Osteoblast (primary cell): ENCODE measurements at regions not wholly inside any gene's neighbourhood (a gene's known extent, or its start where the extent isn't known, plus 50 kb on each side); places are given as distances from the start of the nearest gene placed in this dataset.

ENCODE experiments used
- DNase-seq: peaks from one replicate; pipeline ENCODE4 v3.0.0; 2011; ENCODE audit warnings: low spot score, mixed read lengths; ENCODE audit not compliant: insufficient read length; ENCODE audit errors: missing footprints
- H2AFZ ChIP-seq: 2 replicates; pipeline ENCODE4 v1.6.0; 2011; ENCODE audit warnings: mild to moderate bottlenecking, low read length
- H3K27ac ChIP-seq: 2 replicates; pipeline ENCODE4 v1.5.1; 2011; ENCODE audit warnings: mild to moderate bottlenecking, low read depth, low read length, moderate library complexity
- H3K27me3 ChIP-seq: 2 replicates; pipeline ENCODE4 v1.6.0; 2012; ENCODE audit warnings: mild to moderate bottlenecking, control low read depth, inconsistent platforms, low read length, moderate library complexity; ENCODE audit not compliant: insufficient read depth
- H3K36me3 ChIP-seq: 2 replicates; pipeline ENCODE4 v1.5.1; 2011; ENCODE audit warnings: mild to moderate bottlenecking, low read length, control low read depth, moderate library complexity; ENCODE audit not compliant: insufficient read depth
- H3K4me1 ChIP-seq: 2 replicates; pipeline ENCODE4 v1.5.1; 2011; ENCODE audit warnings: mild to moderate bottlenecking, low read length, control low read depth, moderate library complexity; ENCODE audit not compliant: insufficient read depth
- H3K4me2 ChIP-seq: 2 replicates; pipeline ENCODE4 v1.6.0; 2011; ENCODE audit warnings: mild to moderate bottlenecking, low read length; ENCODE audit not compliant: insufficient read depth
- H3K4me3 ChIP-seq: fragments of 200-600 bp; sonication (generic); 3 replicates; pipeline ENCODE4 v1.5.1; 2012; ENCODE audit warnings: mild to moderate bottlenecking, low read length, inconsistent platforms; ENCODE audit not compliant: insufficient read depth
- H3K79me2 ChIP-seq: 2 replicates; pipeline ENCODE4 v1.6.0; 2012; ENCODE audit warnings: mild to moderate bottlenecking, low read length, control low read depth, inconsistent platforms; ENCODE audit not compliant: insufficient read depth
- H3K9me3 ChIP-seq: 2 replicates; pipeline ENCODE4 v1.5.1; 2011; ENCODE audit warnings: low read depth, low read length, control low read depth
- H4K20me1 ChIP-seq: 2 replicates; pipeline ENCODE4 v1.6.0; 2012; ENCODE audit warnings: mild to moderate bottlenecking, low read length, control low read depth; ENCODE audit not compliant: insufficient read depth
- TF ChIP-seq, protein P1 (sequence below): IDR thresholded peaks from 2 replicates; pipeline ENCODE4 v1.5.1; 2011; ENCODE audit warnings: mild to moderate bottlenecking, low read depth, low read length, moderate library complexity; ENCODE audit errors: extremely low read depth

DNA sequence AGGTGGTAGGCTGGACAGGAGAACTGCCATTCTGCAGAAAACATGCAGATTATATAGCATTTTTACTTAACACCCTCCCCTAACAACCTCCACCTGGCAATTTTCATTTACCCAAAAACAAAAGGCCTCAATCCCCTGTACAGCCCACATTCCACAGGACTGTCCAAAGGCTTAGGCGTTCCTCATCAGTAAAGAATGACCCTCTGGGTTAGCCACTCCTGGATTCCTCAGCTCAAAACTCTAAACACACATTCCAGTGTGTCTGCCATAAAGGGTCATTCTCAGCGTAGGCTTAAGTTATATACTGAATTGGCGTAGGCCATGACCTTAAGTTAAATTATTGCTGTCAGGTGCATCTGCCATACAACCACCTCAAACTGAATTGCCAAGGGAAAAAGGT lies 261.8 kb upstream of the CHAC2 start:
- H3K79me2 ChIP-seq = no peaks in the 10 kb centered on the region
- no peaks in the 10 kb centered on the region for H3K27me3 ChIP-seq
- no peak overlapping the region for H2AFZ ChIP-seq
- DNase-seq = no peak
- H3K4me3 ChIP-seq = no peak overlapping the region
- H3K9me3 ChIP-seq = no peaks in the 10 kb centered on the region
- no peaks in the 10 kb centered on the region for H4K20me1 ChIP-seq
- H3K4me1 ChIP-seq = no peaks in the 10 kb centered on the region
- H3K27ac ChIP-seq = no peak overlapping the region
- TF ChIP-seq, protein P1, sequence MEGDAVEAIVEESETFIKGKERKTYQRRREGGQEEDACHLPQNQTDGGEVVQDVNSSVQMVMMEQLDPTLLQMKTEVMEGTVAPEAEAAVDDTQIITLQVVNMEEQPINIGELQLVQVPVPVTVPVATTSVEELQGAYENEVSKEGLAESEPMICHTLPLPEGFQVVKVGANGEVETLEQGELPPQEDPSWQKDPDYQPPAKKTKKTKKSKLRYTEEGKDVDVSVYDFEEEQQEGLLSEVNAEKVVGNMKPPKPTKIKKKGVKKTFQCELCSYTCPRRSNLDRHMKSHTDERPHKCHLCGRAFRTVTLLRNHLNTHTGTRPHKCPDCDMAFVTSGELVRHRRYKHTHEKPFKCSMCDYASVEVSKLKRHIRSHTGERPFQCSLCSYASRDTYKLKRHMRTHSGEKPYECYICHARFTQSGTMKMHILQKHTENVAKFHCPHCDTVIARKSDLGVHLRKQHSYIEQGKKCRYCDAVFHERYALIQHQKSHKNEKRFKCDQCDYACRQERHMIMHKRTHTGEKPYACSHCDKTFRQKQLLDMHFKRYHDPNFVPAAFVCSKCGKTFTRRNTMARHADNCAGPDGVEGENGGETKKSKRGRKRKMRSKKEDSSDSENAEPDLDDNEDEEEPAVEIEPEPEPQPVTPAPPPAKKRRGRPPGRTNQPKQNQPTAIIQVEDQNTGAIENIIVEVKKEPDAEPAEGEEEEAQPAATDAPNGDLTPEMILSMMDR = no peak
- no peaks in the 10 kb centered on the region for H3K36me3 ChIP-seq
- no peak overlapping the region for H3K4me2 ChIP-seq

DNA sequence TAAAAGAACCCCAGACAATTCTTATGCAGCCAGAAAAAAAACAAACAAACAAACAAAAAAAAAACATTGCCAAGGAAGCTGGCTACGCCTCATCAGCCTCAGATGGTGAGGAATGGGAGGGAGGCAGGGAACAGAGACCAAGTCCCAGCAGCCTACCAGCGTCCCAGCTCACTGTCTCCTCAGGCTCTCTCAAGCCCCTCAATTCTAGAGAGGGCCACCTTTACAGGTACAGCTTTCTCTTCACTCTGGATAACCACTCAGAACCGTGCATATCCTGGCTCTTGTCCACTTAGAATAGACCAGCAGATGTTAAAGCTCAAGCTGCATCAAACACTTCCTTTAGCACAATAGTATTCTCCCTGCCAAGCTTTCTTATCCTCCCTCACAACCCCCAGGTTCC lies 263.1 kb upstream of the CHAC2 start:
- TF ChIP-seq, protein P1 = no peak
- Histone ChIP-seq H3K4me3 (no peak overlapping the region), H3K79me2 (no peaks in the 10 kb centered on the region), H2AFZ (no peak overlapping the region), H3K9me3 (no peaks in the 10 kb centered on the region), H3K4me1 (no peaks in the 10 kb centered on the region), H3K36me3 (no peaks in the 10 kb centered on the region), H4K20me1 (no peaks in the 10 kb centered on the region), H3K27me3 (no peaks in the 10 kb centered on the region), H3K27ac (no peak overlapping the region), H3K4me2 (no peak overlapping the region)
- no peak for DNase-seq

DNA sequence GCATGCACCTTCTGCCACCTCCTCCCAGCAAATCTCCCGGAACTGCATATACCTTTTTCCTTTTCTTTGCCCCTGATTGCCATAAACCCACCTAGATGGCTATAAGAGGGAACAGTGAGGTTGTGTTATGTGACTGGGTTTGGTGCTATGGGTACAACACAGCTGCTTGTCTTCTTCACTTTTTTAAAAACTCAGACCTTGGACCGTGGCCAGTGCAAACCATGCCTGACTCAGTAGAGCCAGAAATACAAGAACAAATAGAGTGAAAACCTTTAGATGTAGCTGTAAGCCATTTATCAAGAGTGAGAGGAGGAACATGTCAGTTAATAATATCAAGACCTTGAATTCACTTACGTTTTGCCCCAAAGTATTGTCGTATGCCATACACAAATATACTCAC lies 267.4 kb upstream of the CHAC2 start:
- Histone ChIP-seq H3K27me3 (peaks cover 5% of the 10 kb centered on the region), H3K4me2 (no peak overlapping the region), H3K4me3 (no peak overlapping the region), H3K27ac (no peak overlapping the region), H3K9me3 (no peaks in the 10 kb centered on the region), H3K4me1 (no peaks in the 10 kb centered on the region), H4K20me1 (no peaks in the 10 kb centered on the region), H3K79me2 (no peaks in the 10 kb centered on the region), H3K36me3 (no peaks in the 10 kb centered on the region), H2AFZ (no peak overlapping the region)
- TF ChIP-seq, protein P1 = no peak
- DNase-seq = no peak

DNA sequence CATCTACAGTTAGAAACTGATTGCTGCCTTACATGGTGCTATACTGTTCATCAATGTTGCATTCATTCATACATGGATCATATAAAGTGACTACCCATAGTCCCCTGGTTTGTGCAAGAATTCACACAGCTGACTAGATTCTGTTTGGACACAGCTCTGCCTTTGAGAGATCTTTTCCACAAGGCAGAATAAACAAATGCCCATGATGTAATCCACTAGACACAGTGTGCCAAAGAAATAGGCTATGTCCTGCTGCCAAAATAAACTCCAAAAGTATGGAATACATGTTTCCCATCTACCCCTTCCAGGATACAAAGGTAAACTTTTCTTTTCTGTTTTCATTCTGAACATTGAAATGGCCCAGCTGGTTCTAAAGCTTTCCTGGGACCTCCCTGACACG lies 269.4 kb upstream of the CHAC2 start:
- H4K20me1 ChIP-seq = no peaks in the 10 kb centered on the region
- TF ChIP-seq, protein P1 = no peak
- H3K79me2 ChIP-seq = no peaks in the 10 kb centered on the region
- DNase-seq = peak; percentile 71
- no peak overlapping the region for H3K4me3 ChIP-seq
- no peaks in the 10 kb centered on the region for H3K36me3 ChIP-seq
- H3K27ac ChIP-seq = no peak overlapping the region
- H3K4me2 ChIP-seq = no peak overlapping the region
- H3K4me1 ChIP-seq = no peaks in the 10 kb centered on the region
- H3K27me3 ChIP-seq = peaks cover 5% of the 10 kb centered on the region
- no peaks in the 10 kb centered on the region for H3K9me3 ChIP-seq
- H2AFZ ChIP-seq = no peak overlapping the region
